GM23338 (cell line): ENCODE measurements at regions not wholly inside any gene's neighbourhood (a gene's known extent, or its start where the extent isn't known, plus 50 kb on each side); places are given as distances from the start of the nearest gene placed in this dataset.

Source experiments
- ATAC-seq: fragments of 200-7000 bp; cut with Tn5 transposase; 3 replicates; pipeline ENCODE4 v1.9.1; 2020
- DNase-seq: peaks from one replicate; pipeline ENCODE4 v3.0.0-alpha.2; 2015; ENCODE audit warnings: low spot score
- H2AFZ ChIP-seq: fragments of 200-600 bp; sonication (generic); 2 replicates; pipeline ENCODE4 v1.8.0; 2016; ENCODE audit warnings: antibody characterized with exemption, mild to moderate bottlenecking, moderate library complexity
- H3F3A ChIP-seq: fragments of 200-600 bp; sonication (generic); replicated peaks from 2 replicates; pipeline ENCODE4 v1.8.0; 2017; ENCODE audit warnings: antibody characterized with exemption, mixed run types, low read depth
- H3K27ac ChIP-seq: fragments of 200-600 bp; sonication (generic); 2 replicates; pipeline ENCODE4 v1.6.1; 2016; ENCODE audit warnings: low read depth
- H3K27me3 ChIP-seq: fragments of 200-600 bp; sonication (generic); 2 replicates; pipeline ENCODE4 v1.8.0; 2016; ENCODE audit warnings: mild to moderate bottlenecking, mixed run types, moderate library complexity; ENCODE audit not compliant: insufficient read depth
- H3K36me3 ChIP-seq: fragments of 200-600 bp; sonication (generic); 2 replicates; pipeline ENCODE4 v1.8.0; 2016; ENCODE audit warnings: mild to moderate bottlenecking; ENCODE audit not compliant: insufficient read depth
- H3K4me1 ChIP-seq: fragments of 200-600 bp; sonication (generic); 2 replicates; pipeline ENCODE4 v1.8.0; 2016; ENCODE audit warnings: mild to moderate bottlenecking, moderate library complexity; ENCODE audit not compliant: insufficient read depth
- H3K4me2 ChIP-seq: fragments of 200-600 bp; sonication (generic); 2 replicates; pipeline ENCODE4 v1.7.1; 2017; ENCODE audit warnings: mixed run types
- H3K4me3 ChIP-seq: fragments of 200-600 bp; sonication (generic); 2 replicates; pipeline ENCODE4 v1.6.1; 2016; ENCODE audit warnings: mixed run types
- H3K79me2 ChIP-seq: fragments of 200-600 bp; sonication (generic); replicated peaks from 2 replicates; pipeline ENCODE4 v1.8.0; 2017; ENCODE audit warnings: mild to moderate bottlenecking; ENCODE audit not compliant: insufficient read depth
- H3K9me2 ChIP-seq: fragments of 200-600 bp; sonication (generic); 2 replicates; pipeline ENCODE4 v1.8.0; 2017; ENCODE audit not compliant: insufficient read depth
- H4K20me1 ChIP-seq: fragments of 200-600 bp; sonication (generic); replicated peaks from 2 replicates; pipeline ENCODE4 v1.8.0; 2017; ENCODE audit warnings: mild to moderate bottlenecking; ENCODE audit not compliant: insufficient read depth
- H3K27ac Mint-ChIP-seq: 2 replicates; pipeline ENCODE4 v1.8.0; 2020; ENCODE audit warnings: inconsistent platforms, mild to moderate bottlenecking, moderate library complexity, mixed read lengths
- H3K27me3 Mint-ChIP-seq: 3 replicates; pipeline ENCODE4 v1.8.0; 2022; ENCODE audit warnings: low read depth, mild to moderate bottlenecking, moderate library complexity, mixed read lengths, inconsistent platforms; ENCODE audit not compliant: insufficient read depth, poor library complexity
- H3K36me3 Mint-ChIP-seq: 3 replicates; pipeline ENCODE4 v1.8.0; 2021; ENCODE audit warnings: low read depth, mild to moderate bottlenecking, inconsistent platforms, moderate library complexity, mixed read lengths
- H3K4me1 Mint-ChIP-seq: 3 replicates; pipeline ENCODE4 v1.8.0; 2020; ENCODE audit warnings: mild to moderate bottlenecking, inconsistent platforms, mixed read lengths
- H3K4me3 Mint-ChIP-seq: 3 replicates; pipeline ENCODE4 v1.8.0; 2021; ENCODE audit warnings: moderate library complexity, mild to moderate bottlenecking, inconsistent platforms, mixed read lengths
- H3K9me3 Mint-ChIP-seq: 3 replicates; pipeline ENCODE4 v1.8.0; 2020; ENCODE audit warnings: moderate library complexity, mild to moderate bottlenecking, inconsistent platforms, mixed read lengths
- CREB1 ChIP-seq: fragments of 250-450 bp; sonication (Bioruptor Pico); IDR thresholded peaks from 2 replicates; pipeline ENCODE4 v1.5.0; 2020; ENCODE audit warnings: low read depth, mild to moderate bottlenecking, moderate library complexity
- EZH2 ChIP-seq: fragments of 200-600 bp; sonication (generic); IDR thresholded peaks from one replicate; pipeline ENCODE4 v1.8.0; 2017; ENCODE audit warnings: antibody characterized with exemption, mild to moderate bottlenecking, low read depth; ENCODE audit not compliant: unreplicated experiment
- EZH2phosphoT487 ChIP-seq: fragments of 200-600 bp; sonication (generic); IDR thresholded peaks from one replicate; pipeline ENCODE4 v1.8.1; 2018; ENCODE audit warnings: antibody characterized with exemption; ENCODE audit not compliant: unreplicated experiment
- JUNB ChIP-seq: IDR thresholded peaks from one replicate; pipeline ENCODE4 v1.6.1; 2016; ENCODE audit warnings: antibody characterized with exemption; ENCODE audit not compliant: unreplicated experiment
- NANOG ChIP-seq: IDR thresholded peaks from 2 replicates; pipeline ENCODE4 v1.6.1; 2016; ENCODE audit warnings: antibody characterized with exemption, borderline replicate concordance
- POLR2AphosphoS5 ChIP-seq: IDR thresholded peaks from 2 replicates; pipeline ENCODE4 v1.6.1; 2016; ENCODE audit warnings: antibody characterized with exemption, low read depth
- STAT1 ChIP-seq: IDR thresholded peaks from one replicate; pipeline ENCODE4 v1.6.1; 2016; ENCODE audit warnings: antibody characterized with exemption; ENCODE audit not compliant: unreplicated experiment
- ZNF331 ChIP-seq: fragments of 250-450 bp; sonication (Bioruptor Pico); IDR thresholded peaks from 2 replicates; pipeline ENCODE4 v1.5.0; 2020; ENCODE audit warnings: low read depth, mild to moderate bottlenecking, moderate library complexity
- TF ChIP-seq, protein P1 (sequence below): IDR thresholded peaks from one replicate; pipeline ENCODE4 v1.6.1; 2018; ENCODE audit warnings: antibody characterized with exemption; ENCODE audit not compliant: unreplicated experiment
- TF ChIP-seq, protein P2 (sequence below), 2 experiments: fragments of 200-600 bp in 1 of 2; sonication (generic) in 1 of 2; conservative IDR thresholded peaks; 2 replicates each; pipeline versions ENCODE4 v1.5.1 to v1.6.1; 2016 to 2017; ENCODE audit warnings: antibody characterized with exemption in 2 of 2, low read depth in 2 of 2, mild to moderate bottlenecking in 2 of 2, moderate library complexity in 1 of 2
- TF ChIP-seq, protein P3 (sequence below): IDR thresholded peaks from 2 replicates; pipeline ENCODE4 v1.6.1; 2016; ENCODE audit warnings: antibody characterized with exemption

DNA sequence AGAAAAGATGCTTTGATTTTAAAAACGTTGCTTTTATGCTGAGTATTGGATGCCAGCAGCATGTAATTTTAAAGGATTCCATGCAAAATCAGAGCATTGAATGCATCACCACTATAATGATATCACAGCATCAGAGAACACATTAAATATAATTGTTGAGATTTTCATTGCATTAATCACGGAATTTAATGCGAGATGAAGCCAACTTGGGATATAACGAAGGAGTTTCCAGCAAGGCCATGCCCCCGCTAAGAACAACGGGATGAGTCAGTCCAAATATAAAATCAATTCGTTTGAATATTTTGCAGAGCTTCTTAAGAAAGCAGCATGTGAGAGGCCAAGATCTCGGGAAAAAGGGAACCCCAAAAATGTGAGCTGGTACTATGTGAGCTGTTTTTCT lies 423.4 kb upstream of the CHRM3 start:
- Histone ChIP-seq H3K79me2 (no peaks in the 10 kb centered on the region), H3K4me3 (no peak overlapping the region), H3K27ac (no peak overlapping the region), H3K36me3 (no peaks in the 10 kb centered on the region), H2AFZ (no peak overlapping the region), H3K27me3 (no peaks in the 10 kb centered on the region), H3K4me1 (no peaks in the 10 kb centered on the region), H3K4me2 (no peak overlapping the region), H3F3A (no peaks in the 10 kb centered on the region), H3K9me2 (no peaks in the 10 kb centered on the region), H4K20me1 (no peaks in the 10 kb centered on the region)
- H3K36me3 Mint-ChIP-seq = no peaks in the 10 kb centered on the region
- H3K9me3 Mint-ChIP-seq = no peaks in the 10 kb centered on the region
- no peak for DNase-seq
- no peak overlapping the region for H3K4me3 Mint-ChIP-seq
- peaks cover 4% of the 10 kb centered on the region for H3K27me3 Mint-ChIP-seq
- TF ChIP-seq, protein P1, sequence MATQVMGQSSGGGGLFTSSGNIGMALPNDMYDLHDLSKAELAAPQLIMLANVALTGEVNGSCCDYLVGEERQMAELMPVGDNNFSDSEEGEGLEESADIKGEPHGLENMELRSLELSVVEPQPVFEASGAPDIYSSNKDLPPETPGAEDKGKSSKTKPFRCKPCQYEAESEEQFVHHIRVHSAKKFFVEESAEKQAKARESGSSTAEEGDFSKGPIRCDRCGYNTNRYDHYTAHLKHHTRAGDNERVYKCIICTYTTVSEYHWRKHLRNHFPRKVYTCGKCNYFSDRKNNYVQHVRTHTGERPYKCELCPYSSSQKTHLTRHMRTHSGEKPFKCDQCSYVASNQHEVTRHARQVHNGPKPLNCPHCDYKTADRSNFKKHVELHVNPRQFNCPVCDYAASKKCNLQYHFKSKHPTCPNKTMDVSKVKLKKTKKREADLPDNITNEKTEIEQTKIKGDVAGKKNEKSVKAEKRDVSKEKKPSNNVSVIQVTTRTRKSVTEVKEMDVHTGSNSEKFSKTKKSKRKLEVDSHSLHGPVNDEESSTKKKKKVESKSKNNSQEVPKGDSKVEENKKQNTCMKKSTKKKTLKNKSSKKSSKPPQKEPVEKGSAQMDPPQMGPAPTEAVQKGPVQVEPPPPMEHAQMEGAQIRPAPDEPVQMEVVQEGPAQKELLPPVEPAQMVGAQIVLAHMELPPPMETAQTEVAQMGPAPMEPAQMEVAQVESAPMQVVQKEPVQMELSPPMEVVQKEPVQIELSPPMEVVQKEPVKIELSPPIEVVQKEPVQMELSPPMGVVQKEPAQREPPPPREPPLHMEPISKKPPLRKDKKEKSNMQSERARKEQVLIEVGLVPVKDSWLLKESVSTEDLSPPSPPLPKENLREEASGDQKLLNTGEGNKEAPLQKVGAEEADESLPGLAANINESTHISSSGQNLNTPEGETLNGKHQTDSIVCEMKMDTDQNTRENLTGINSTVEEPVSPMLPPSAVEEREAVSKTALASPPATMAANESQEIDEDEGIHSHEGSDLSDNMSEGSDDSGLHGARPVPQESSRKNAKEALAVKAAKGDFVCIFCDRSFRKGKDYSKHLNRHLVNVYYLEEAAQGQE = no peak
- TF ChIP-seq, protein P2, sequence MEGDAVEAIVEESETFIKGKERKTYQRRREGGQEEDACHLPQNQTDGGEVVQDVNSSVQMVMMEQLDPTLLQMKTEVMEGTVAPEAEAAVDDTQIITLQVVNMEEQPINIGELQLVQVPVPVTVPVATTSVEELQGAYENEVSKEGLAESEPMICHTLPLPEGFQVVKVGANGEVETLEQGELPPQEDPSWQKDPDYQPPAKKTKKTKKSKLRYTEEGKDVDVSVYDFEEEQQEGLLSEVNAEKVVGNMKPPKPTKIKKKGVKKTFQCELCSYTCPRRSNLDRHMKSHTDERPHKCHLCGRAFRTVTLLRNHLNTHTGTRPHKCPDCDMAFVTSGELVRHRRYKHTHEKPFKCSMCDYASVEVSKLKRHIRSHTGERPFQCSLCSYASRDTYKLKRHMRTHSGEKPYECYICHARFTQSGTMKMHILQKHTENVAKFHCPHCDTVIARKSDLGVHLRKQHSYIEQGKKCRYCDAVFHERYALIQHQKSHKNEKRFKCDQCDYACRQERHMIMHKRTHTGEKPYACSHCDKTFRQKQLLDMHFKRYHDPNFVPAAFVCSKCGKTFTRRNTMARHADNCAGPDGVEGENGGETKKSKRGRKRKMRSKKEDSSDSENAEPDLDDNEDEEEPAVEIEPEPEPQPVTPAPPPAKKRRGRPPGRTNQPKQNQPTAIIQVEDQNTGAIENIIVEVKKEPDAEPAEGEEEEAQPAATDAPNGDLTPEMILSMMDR (conservative IDR thresholded peaks at IDR 0.05; ENCODE audit: low read depth in 2 of 2) = no peak
- TF ChIP-seq NANOG = no peak
- no peak for TF ChIP-seq EZH2phosphoT487
- TF ChIP-seq POLR2AphosphoS5 = no peak
- no peak for TF ChIP-seq CREB1 (CRISPR knock-in tag)
- TF ChIP-seq, protein P3, sequence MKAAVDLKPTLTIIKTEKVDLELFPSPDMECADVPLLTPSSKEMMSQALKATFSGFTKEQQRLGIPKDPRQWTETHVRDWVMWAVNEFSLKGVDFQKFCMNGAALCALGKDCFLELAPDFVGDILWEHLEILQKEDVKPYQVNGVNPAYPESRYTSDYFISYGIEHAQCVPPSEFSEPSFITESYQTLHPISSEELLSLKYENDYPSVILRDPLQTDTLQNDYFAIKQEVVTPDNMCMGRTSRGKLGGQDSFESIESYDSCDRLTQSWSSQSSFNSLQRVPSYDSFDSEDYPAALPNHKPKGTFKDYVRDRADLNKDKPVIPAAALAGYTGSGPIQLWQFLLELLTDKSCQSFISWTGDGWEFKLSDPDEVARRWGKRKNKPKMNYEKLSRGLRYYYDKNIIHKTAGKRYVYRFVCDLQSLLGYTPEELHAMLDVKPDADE = no peak
- TF ChIP-seq STAT1 = no peak
- no peak for TF ChIP-seq EZH2
- no peak for TF ChIP-seq ZNF331 (CRISPR knock-in tag)
- H3K4me1 Mint-ChIP-seq = peaks cover 6% of the 10 kb centered on the region; the same call in 1 of the 3 replicates
- no peak overlapping the region for H3K27ac Mint-ChIP-seq
- no peak for ATAC-seq

DNA sequence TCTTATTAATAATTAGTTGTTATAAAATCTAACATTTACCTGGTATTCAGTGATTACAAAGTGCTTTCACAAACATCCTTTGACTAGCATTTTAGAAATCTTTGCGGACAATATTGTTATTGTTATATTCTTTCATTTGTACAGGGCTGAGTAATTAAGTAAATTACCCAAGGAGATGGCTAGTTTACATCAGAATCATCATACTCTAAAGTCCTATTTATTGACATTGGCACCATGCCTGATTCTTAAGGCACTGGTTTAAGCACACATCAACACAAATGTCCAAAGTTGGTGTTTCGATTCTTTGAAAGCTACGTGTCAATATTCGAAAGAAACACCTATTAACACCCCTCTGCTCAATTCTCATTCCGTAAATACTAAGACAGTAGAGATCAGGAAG lies 424.6 kb upstream of the CHRM3 start:
- Mint-ChIP-seq H3K9me3 (no peaks in the 10 kb centered on the region), H3K36me3 (no peaks in the 10 kb centered on the region), H3K27me3 (peaks cover 4% of the 10 kb centered on the region), H3K4me1 (peaks cover 6% of the 10 kb centered on the region; the same call in 1 of the 3 replicates), H3K4me3 (no peak overlapping the region), H3K27ac (no peak overlapping the region)
- no peak overlapping the region for H3K4me3 ChIP-seq
- ATAC-seq (no peak), DNase-seq (no peak)
- no peak overlapping the region for H3K4me2 ChIP-seq
- no peak overlapping the region for H2AFZ ChIP-seq
- H3K27me3 ChIP-seq = no peaks in the 10 kb centered on the region
- no peaks in the 10 kb centered on the region for H3K79me2 ChIP-seq
- no peaks in the 10 kb centered on the region for H4K20me1 ChIP-seq
- H3K27ac ChIP-seq = no peak overlapping the region
- H3F3A ChIP-seq = no peaks in the 10 kb centered on the region
- no peaks in the 10 kb centered on the region for H3K4me1 ChIP-seq
- no peaks in the 10 kb centered on the region for H3K36me3 ChIP-seq
- no peaks in the 10 kb centered on the region for H3K9me2 ChIP-seq
- TF ChIP-seq, protein P2 (conservative IDR thresholded peaks at IDR 0.05; ENCODE audit: low read depth in 2 of 2) = no peak
- TF ChIP-seq JUNB (no peak), POLR2AphosphoS5 (no peak), EZH2 (no peak), ZNF331 (CRISPR knock-in tag) (no peak), STAT1 (no peak)
- TF ChIP-seq, protein P3 = no peak
